Left lobe of liver (tissue), 2 donors: ENCODE measurements at regions not wholly inside any gene's neighbourhood (a gene's known extent, or its start where the extent isn't known, plus 50 kb on each side); places are given as distances from the start of the nearest gene placed in this dataset.

ENCODE experiments used
- ATAC-seq: fragments of 200-7000 bp; cut with Tn5 transposase; one replicate; pipeline ENCODE4 v1.9.1; 2020; ENCODE audit warnings: mild to moderate bottlenecking, moderate library complexity
- DNase-seq: peaks from one replicate; pipeline ENCODE4 v3.0.0-alpha.2; 2020; ENCODE audit warnings: low spot score
- donor health status: DM: no; HTN: no; CAD: no; lungs with moderate emphysema.
- donor health status: DM: no; HTN: yes; CAD: no.

- DNase-seq, result no peak
- no peak for ATAC-seq
Measured at GRCh38 chr6:19492636-19493405, 344.3 kb upstream of the ID4 start.

GRCh38 chr6:19501737-19502245, 335.4 kb upstream of the ID4 start:
- DNase-seq, result no peak
- ATAC-seq, result no peak

GRCh38 chr6:19502301-19502700, 334.9 kb upstream of the ID4 start:
- no peak for DNase-seq
- ATAC-seq, result no peak

GRCh38 chr6:19515939-19516338, 321.2 kb upstream of the ID4 start:
- DNase-seq, result no peak
- ATAC-seq, result no peak

- DNase-seq (no peak), ATAC-seq (no peak)
Measured at GRCh38 chr6:19519941-19520340, 317.2 kb upstream of the ID4 start.

- DNase-seq, result no peak
- ATAC-seq, result no peak
Measured at GRCh38 chr6:19524366-19525186, 312.6 kb upstream of the ID4 start.

- DNase-seq (no peak), ATAC-seq (no peak)
Measured at GRCh38 chr6:19525673-19526072, 311.5 kb upstream of the ID4 start.

- no peak for DNase-seq
Measured at GRCh38 chr6:19530188-19530587, 307.0 kb upstream of the ID4 start.

GRCh38 chr6:19535351-19535750, 301.8 kb upstream of the ID4 start:
- DNase-seq (no peak), ATAC-seq (no peak)

More at GRCh38 chr6:19530188-19530587, 307.0 kb upstream of the ID4 start:
- ATAC-seq, result no peak

GRCh38 chr6:19536838-19537237, 300.3 kb upstream of the ID4 start:
- DNase-seq, result no peak
- no peak for ATAC-seq

- no peak for ATAC-seq
- DNase-seq, result no peak
Measured at GRCh38 chr6:19538096-19538495, 299.1 kb upstream of the ID4 start.

GRCh38 chr6:19547507-19547906, 289.7 kb upstream of the ID4 start:
- ATAC-seq, result no peak
- no peak for DNase-seq

GRCh38 chr6:19549109-19549508, 288.1 kb upstream of the ID4 start:
- ATAC-seq (no peak), DNase-seq (no peak)

GRCh38 chr6:19550380-19550779, 286.8 kb upstream of the ID4 start:
- DNase-seq, result no peak
- no peak for ATAC-seq

GRCh38 chr6:19551611-19552010, 285.6 kb upstream of the ID4 start:
- no peak for ATAC-seq

GRCh38 chr6:19552076-19552475, 285.1 kb upstream of the ID4 start:
- ATAC-seq, result no peak
- no peak for DNase-seq

More at GRCh38 chr6:19551611-19552010, 285.6 kb upstream of the ID4 start:
- DNase-seq, result no peak

- no peak for ATAC-seq
- no peak for DNase-seq
Measured at GRCh38 chr6:19552588-19552987, 284.6 kb upstream of the ID4 start.

- DNase-seq, result no peak
- ATAC-seq, result no peak
Measured at GRCh38 chr6:19554356-19555225, 282.6 kb upstream of the ID4 start.

- ATAC-seq (no peak), DNase-seq (no peak)
Measured at GRCh38 chr6:19557191-19557590, 280.0 kb upstream of the ID4 start.

- DNase-seq, result no peak
Measured at GRCh38 chr6:19558201-19558600, 279.0 kb upstream of the ID4 start.

GRCh38 chr6:19558934-19559333, 278.2 kb upstream of the ID4 start:
- no peak for DNase-seq
- ATAC-seq, result peak; percentile 63

More at GRCh38 chr6:19558201-19558600, 279.0 kb upstream of the ID4 start:
- no peak for ATAC-seq
